ENCODE measurements at regions not wholly inside any gene's neighbourhood (a gene's known extent, or its start where the extent isn't known, plus 50 kb on each side); places are given as distances from the start of the nearest gene placed in this dataset.

- TF ChIP-seq ATF3 (CRISPR knock-in tag; IDR thresholded peaks at IDR 0.05) (no peak), MAZ (IDR thresholded peaks at IDR 0.05; ENCODE audit: borderline replicate concordance, low read depth, low read length) (no peak), MAZ (CRISPR knock-in tag; IDR thresholded peaks at IDR 0.05; ENCODE audit: low read depth) (no peak), NR2C2 (CRISPR knock-in tag; IDR thresholded peaks at IDR 0.05; ENCODE audit: borderline replicate concordance) (no peak)
These were observed 69.9 kb upstream of the SLC38A4 start for GRCh38 chr12:46895726-46896125.

Measured in HepG2 (cell line).